AG04450 (cell line): ENCODE measurements at regions not wholly inside any gene's neighbourhood (a gene's known extent, or its start where the extent isn't known, plus 50 kb on each side); places are given as distances from the start of the nearest gene placed in this dataset.

ENCODE experiments used
- CTCF ChIA-PET: fragments of 300-600, 350-600 bp; formaldehyde crosslinking; extraction: SDS; loops from one replicate; lab custom pipeline; 2022; ENCODE audit warnings: antibody characterized with exemption, inconsistent platforms; lab: Charles Lee
- POLR2A ChIA-PET: fragments of 350-600 bp; formaldehyde crosslinking; extraction: SDS; loops from one replicate; lab custom pipeline; 2021; ENCODE audit warnings: antibody characterized with exemption, inconsistent platforms; lab: Yijun Ruan, JAX
- DNase-seq: peaks from one replicate; pipeline ENCODE4 v3.0.0-alpha.2; 2011; ENCODE audit warnings: low read depth, low spot score
- H3K27ac ChIP-seq: one replicate; pipeline ENCODE4 v1.5.1; 2012; ENCODE audit warnings: low read depth, low read length, control low read depth
- H3K27me3 ChIP-seq: one replicate; pipeline ENCODE4 v1.6.0; 2012; ENCODE audit warnings: low read length; ENCODE audit not compliant: control insufficient read depth, insufficient read depth
- H3K4me3 ChIP-seq: 2 replicates; pipeline ENCODE4 v1.5.1; 2011; ENCODE audit warnings: mild to moderate bottlenecking, low read depth, low read length, control low read depth
- H3K9me3 ChIP-seq: 2 replicates; pipeline ENCODE4 v1.5.1; 2012; ENCODE audit warnings: low read length; ENCODE audit not compliant: control insufficient read depth, insufficient read depth
- TF ChIP-seq, protein P1 (sequence below): IDR thresholded peaks from 2 replicates; pipeline ENCODE4 v1.5.1; 2011; ENCODE audit warnings: low read depth, low read length, control low read depth, inconsistent platforms

GRCh38 chr9:8037745-8038144, 238.2 kb upstream of the DMAC1 start:
- Histone ChIP-seq H3K9me3 (peaks cover 5% of the 10 kb centered on the region), H3K27me3 (no peaks in the 10 kb centered on the region), H3K27ac (no peak overlapping the region), H3K4me3 (no peak overlapping the region)
- TF ChIP-seq, protein P1, sequence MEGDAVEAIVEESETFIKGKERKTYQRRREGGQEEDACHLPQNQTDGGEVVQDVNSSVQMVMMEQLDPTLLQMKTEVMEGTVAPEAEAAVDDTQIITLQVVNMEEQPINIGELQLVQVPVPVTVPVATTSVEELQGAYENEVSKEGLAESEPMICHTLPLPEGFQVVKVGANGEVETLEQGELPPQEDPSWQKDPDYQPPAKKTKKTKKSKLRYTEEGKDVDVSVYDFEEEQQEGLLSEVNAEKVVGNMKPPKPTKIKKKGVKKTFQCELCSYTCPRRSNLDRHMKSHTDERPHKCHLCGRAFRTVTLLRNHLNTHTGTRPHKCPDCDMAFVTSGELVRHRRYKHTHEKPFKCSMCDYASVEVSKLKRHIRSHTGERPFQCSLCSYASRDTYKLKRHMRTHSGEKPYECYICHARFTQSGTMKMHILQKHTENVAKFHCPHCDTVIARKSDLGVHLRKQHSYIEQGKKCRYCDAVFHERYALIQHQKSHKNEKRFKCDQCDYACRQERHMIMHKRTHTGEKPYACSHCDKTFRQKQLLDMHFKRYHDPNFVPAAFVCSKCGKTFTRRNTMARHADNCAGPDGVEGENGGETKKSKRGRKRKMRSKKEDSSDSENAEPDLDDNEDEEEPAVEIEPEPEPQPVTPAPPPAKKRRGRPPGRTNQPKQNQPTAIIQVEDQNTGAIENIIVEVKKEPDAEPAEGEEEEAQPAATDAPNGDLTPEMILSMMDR: no peak
- POLR2A ChIA-PET: no interaction called here
- no peak for DNase-seq
- CTCF ChIA-PET: no interaction called here

- CTCF ChIA-PET: no interaction called here
These were observed 237.4 kb upstream of the DMAC1 start for GRCh38 chr9:8036914-8037524.

DNA sequence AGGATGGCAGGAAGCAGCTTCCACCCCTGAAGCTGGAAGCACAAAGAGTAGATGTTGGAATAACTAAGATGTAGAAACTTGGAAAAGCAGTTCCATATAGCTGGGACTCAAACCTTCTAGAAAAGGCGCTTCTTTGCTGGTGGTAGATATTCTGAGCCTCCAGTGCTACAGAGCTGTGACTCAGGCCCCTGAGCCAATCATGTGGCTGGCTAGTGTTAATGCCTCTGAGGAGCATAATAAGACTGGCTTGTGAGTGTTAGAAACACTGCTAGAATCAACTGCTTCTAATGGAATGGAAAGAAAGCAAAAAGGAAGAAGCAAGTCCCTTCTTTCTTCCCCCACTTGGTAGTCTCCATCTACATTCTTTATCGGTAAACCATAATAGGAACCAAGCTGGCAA, 234.2 kb upstream of the DMAC1 start:
- CTCF ChIA-PET: no interaction called here
- POLR2A ChIA-PET: no interaction called here

More at GRCh38 chr9:8036914-8037524, 237.4 kb upstream of the DMAC1 start:
- no peaks in the 10 kb centered on the region for H3K27me3 ChIP-seq
- no peak for DNase-seq
- H3K27ac ChIP-seq: no peak overlapping the region
- H3K9me3 ChIP-seq: peaks cover 5% of the 10 kb centered on the region
- POLR2A ChIA-PET: no interaction called here
- TF ChIP-seq, protein P1: no peak
- H3K4me3 ChIP-seq: no peak overlapping the region

GRCh38 chr9:8030095-8030494, 230.5 kb upstream of the DMAC1 start:
- Histone ChIP-seq H3K27me3 (no peaks in the 10 kb centered on the region), H3K4me3 (no peak overlapping the region), H3K9me3 (no peaks in the 10 kb centered on the region; the same call in 1 of the 2 replicates), H3K27ac (no peak overlapping the region)
- ChIA-PET POLR2A (no interaction called here), CTCF (no interaction called here)
- TF ChIP-seq, protein P1: no peak
- no peak for DNase-seq

More for the DNA sequence above, 234.2 kb upstream of the DMAC1 start:
- Histone ChIP-seq H3K27me3 (no peaks in the 10 kb centered on the region), H3K9me3 (peaks cover 5% of the 10 kb centered on the region), H3K4me3 (no peak overlapping the region), H3K27ac (no peak overlapping the region)
- TF ChIP-seq, protein P1: no peak
- no peak for DNase-seq

DNA sequence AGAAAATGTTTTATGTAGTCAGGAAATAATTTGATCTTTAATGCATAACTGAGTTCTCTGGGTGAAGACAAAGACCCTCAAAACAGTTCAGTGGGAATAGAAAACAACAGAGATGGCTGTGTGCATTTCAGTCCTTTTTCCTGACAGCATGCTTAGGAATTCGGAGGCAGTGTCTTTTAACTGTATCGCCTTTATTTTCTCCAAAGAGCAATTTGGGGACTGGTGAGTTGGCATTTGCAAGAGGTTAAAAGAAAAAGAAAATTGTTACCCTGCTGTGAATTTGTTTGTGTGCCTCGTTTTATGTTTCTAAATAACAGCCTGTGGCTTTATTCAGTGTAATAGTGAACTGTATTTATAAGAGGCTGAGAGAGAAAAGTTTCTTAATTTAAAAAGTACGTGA, 227.8 kb upstream of the DMAC1 start:
- ChIA-PET POLR2A (no interaction called here), CTCF (no interaction called here)
- no peaks in the 10 kb centered on the region; the same call in 1 of the 2 replicates for H3K9me3 ChIP-seq
- no peak for DNase-seq
- H3K27me3 ChIP-seq: no peaks in the 10 kb centered on the region
- H3K4me3 ChIP-seq: no peak overlapping the region
- TF ChIP-seq, protein P1: no peak
- H3K27ac ChIP-seq: no peak overlapping the region
